ENCODE measurements at regions not wholly inside any gene's neighbourhood (a gene's known extent, or its start where the extent isn't known, plus 50 kb on each side); places are given as distances from the start of the nearest gene placed in this dataset.

DNA sequence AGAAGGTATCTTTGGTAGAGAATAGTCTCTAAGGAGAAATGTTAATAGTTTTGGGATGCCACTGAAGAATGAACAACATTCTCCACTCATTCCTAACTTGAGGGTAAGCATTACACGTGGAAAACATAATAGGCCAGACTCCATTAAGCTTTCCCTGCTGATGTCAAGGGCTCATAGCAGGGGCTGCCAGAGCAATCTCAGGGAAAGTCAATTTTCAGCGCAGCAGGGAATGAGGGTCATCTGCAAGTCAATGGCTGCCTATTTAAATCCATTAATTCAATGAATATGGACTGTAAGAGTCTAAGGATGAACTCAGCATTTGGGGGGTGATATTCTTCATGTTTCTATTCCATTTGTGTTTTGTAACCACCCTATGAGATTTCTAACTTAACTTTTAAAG lies 144.2 kb upstream of the ARL4C start:
- peaks cover 5% of the 10 kb centered on the region; the same call in 1 of the 2 replicates for H3K9me3 ChIP-seq
- BruUV-seq (replicated peaks): no TSS peak
- H3K9me3 Mint-ChIP-seq (ENCODE audit: unreplicated experiment): peaks cover 11% of the 10 kb centered on the region
- no peak overlapping the region for H3K27ac Mint-ChIP-seq (ENCODE audit: unreplicated experiment)
- no peaks in the 10 kb centered on the region for H3K27me3 ChIP-seq (replicated peaks; ENCODE audit: control insufficient read depth, insufficient read depth, low read length)
- H3K4me1 ChIP-seq: no peaks in the 10 kb centered on the region
- TF ChIP-seq, protein P1, sequence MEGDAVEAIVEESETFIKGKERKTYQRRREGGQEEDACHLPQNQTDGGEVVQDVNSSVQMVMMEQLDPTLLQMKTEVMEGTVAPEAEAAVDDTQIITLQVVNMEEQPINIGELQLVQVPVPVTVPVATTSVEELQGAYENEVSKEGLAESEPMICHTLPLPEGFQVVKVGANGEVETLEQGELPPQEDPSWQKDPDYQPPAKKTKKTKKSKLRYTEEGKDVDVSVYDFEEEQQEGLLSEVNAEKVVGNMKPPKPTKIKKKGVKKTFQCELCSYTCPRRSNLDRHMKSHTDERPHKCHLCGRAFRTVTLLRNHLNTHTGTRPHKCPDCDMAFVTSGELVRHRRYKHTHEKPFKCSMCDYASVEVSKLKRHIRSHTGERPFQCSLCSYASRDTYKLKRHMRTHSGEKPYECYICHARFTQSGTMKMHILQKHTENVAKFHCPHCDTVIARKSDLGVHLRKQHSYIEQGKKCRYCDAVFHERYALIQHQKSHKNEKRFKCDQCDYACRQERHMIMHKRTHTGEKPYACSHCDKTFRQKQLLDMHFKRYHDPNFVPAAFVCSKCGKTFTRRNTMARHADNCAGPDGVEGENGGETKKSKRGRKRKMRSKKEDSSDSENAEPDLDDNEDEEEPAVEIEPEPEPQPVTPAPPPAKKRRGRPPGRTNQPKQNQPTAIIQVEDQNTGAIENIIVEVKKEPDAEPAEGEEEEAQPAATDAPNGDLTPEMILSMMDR (IDR thresholded peaks at IDR 0.05; ENCODE audit: insufficient read depth in 1 of 2, low read depth in 1 of 2, low read length in 1 of 2, severe bottlenecking in 1 of 2, unreplicated experiment in 1 of 2): no peak
- POLR2A ChIA-PET: no interaction called here
- CTCF ChIA-PET: no interaction called here
- intact Hi-C loops (cut with micrococcal nuclease; ENCODE audit: unreplicated experiment): no loop called here
- no peaks in the 10 kb centered on the region for H3K36me3 Mint-ChIP-seq (ENCODE audit: insufficient read depth, unreplicated experiment)
- no peaks in the 10 kb centered on the region for H3K4me1 Mint-ChIP-seq (ENCODE audit: low read depth, unreplicated experiment)
- no peaks in the 10 kb centered on the region for H3K36me3 ChIP-seq (ENCODE audit: control insufficient read depth, insufficient read depth, low read length)
- no peaks in the 10 kb centered on the region for H3K27me3 Mint-ChIP-seq (ENCODE audit: insufficient read depth, unreplicated experiment)
- H3K4me3 Mint-ChIP-seq (ENCODE audit: unreplicated experiment): no peak overlapping the region
- no peak for DNase-seq
- H3K4me3 ChIP-seq (ENCODE audit: low read depth, low read length): no peak overlapping the region

DNA sequence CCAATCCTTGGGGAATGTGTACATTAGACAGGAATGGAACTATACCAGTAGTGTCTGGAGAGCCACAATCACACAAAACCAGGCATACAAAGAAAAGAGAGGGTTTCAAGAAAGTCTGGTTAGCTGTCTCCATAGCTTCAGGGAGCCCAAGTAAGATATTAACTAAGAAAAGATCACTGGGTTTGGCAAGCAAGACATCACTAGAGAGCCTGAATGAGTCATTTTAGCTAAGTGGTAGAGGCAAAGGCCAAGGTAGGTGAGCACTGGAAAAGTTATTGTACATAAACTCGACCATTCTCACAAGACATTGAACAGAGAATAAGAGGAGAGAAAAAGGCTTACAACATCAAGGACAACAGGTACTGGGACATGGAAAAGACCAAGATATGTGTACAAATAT lies 143.8 kb upstream of the ARL4C start:
- BruUV-seq (replicated peaks): no TSS peak
- H3K4me3 Mint-ChIP-seq (ENCODE audit: unreplicated experiment): no peak overlapping the region
- H3K4me1 Mint-ChIP-seq (ENCODE audit: low read depth, unreplicated experiment): no peaks in the 10 kb centered on the region
- no peak for DNase-seq
- CTCF ChIA-PET: no interaction called here
- peaks cover 15% of the 10 kb centered on the region for H3K9me3 Mint-ChIP-seq (ENCODE audit: unreplicated experiment)
- intact Hi-C loops (cut with micrococcal nuclease; ENCODE audit: unreplicated experiment): no loop called here
- H3K27me3 ChIP-seq (replicated peaks; ENCODE audit: control insufficient read depth, insufficient read depth, low read length): no peaks in the 10 kb centered on the region
- no peak overlapping the region for H3K27ac Mint-ChIP-seq (ENCODE audit: unreplicated experiment)
- no peak overlapping the region for H3K4me3 ChIP-seq (ENCODE audit: low read depth, low read length)
- peaks cover 5% of the 10 kb centered on the region; the same call in 1 of the 2 replicates for H3K9me3 ChIP-seq
- no peaks in the 10 kb centered on the region for H3K36me3 Mint-ChIP-seq (ENCODE audit: insufficient read depth, unreplicated experiment)
- TF ChIP-seq, protein P1 (IDR thresholded peaks at IDR 0.05; ENCODE audit: insufficient read depth in 1 of 2, low read depth in 1 of 2, low read length in 1 of 2, severe bottlenecking in 1 of 2, unreplicated experiment in 1 of 2): no peak
- H3K27me3 Mint-ChIP-seq (ENCODE audit: insufficient read depth, unreplicated experiment): no peaks in the 10 kb centered on the region
- POLR2A ChIA-PET: no interaction called here
- no peaks in the 10 kb centered on the region for H3K36me3 ChIP-seq (ENCODE audit: control insufficient read depth, insufficient read depth, low read length)
- H3K4me1 ChIP-seq: no peaks in the 10 kb centered on the region

DNA sequence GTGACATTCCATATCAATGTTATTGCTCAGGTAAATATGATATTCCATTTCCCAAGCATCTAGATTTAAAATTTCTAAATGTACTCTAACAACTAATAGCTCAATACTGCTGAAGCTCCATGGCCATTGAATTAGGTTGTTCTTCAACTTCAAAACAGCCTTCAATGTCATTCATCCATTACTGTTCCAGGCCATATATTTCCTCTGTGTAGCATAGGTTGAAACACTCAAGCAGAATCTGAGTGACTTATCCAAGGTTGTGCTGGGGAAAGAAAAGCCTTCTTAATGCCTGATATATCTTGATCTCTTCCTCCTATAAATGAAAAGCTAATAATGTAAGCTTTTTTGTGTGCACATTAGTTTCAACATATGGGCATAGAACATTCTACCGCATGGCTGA lies 142.1 kb upstream of the ARL4C start:
- H3K27ac Mint-ChIP-seq (ENCODE audit: unreplicated experiment): no peak overlapping the region
- H3K9me3 ChIP-seq: peaks cover 5% of the 10 kb centered on the region; the same call in 1 of the 2 replicates
- ChIA-PET POLR2A (no interaction called here), CTCF (no interaction called here)
- TF ChIP-seq, protein P1 (IDR thresholded peaks at IDR 0.05; ENCODE audit: insufficient read depth in 1 of 2, low read depth in 1 of 2, low read length in 1 of 2, severe bottlenecking in 1 of 2, unreplicated experiment in 1 of 2): no peak
- intact Hi-C loops (cut with micrococcal nuclease; ENCODE audit: unreplicated experiment): no loop called here
- H3K4me1 ChIP-seq: no peaks in the 10 kb centered on the region
- BruUV-seq (replicated peaks): no TSS peak
- no peaks in the 10 kb centered on the region for H3K36me3 Mint-ChIP-seq (ENCODE audit: insufficient read depth, unreplicated experiment)
- H3K36me3 ChIP-seq (ENCODE audit: control insufficient read depth, insufficient read depth, low read length): no peaks in the 10 kb centered on the region
- H3K9me3 Mint-ChIP-seq (ENCODE audit: unreplicated experiment): peaks cover 30% of the 10 kb centered on the region
- DNase-seq: no peak
- no peak overlapping the region for H3K4me3 Mint-ChIP-seq (ENCODE audit: unreplicated experiment)
- no peaks in the 10 kb centered on the region for H3K27me3 Mint-ChIP-seq (ENCODE audit: insufficient read depth, unreplicated experiment)
- no peak overlapping the region for H3K4me3 ChIP-seq (ENCODE audit: low read depth, low read length)
- H3K27me3 ChIP-seq (replicated peaks; ENCODE audit: control insufficient read depth, insufficient read depth, low read length): no peaks in the 10 kb centered on the region
- H3K4me1 Mint-ChIP-seq (ENCODE audit: low read depth, unreplicated experiment): no peaks in the 10 kb centered on the region
